HAP-1 (cell line): ENCODE measurements at regions not wholly inside any gene's neighbourhood (a gene's known extent, or its start where the extent isn't known, plus 50 kb on each side); places are given as distances from the start of the nearest gene placed in this dataset.

Experiments used
- DNase-seq, 2 experiments: peaks; one replicate each; pipeline ENCODE4 v3.0.0-alpha.2; 2016 to 2020; ENCODE audit warnings: low spot score in 2 of 2
- H3K27me3 ChIP-seq: fragments of 250-450 bp; sonication (Bioruptor Pico); 2 replicates; pipeline ENCODE4 v1.5.1; 2020; ENCODE audit warnings: low read depth, mild to moderate bottlenecking, moderate library complexity
- H3K36me3 ChIP-seq: fragments of 250-450 bp; sonication (Bioruptor Pico); replicated peaks from 2 replicates; pipeline ENCODE4 v1.5.1; 2020; ENCODE audit warnings: mild to moderate bottlenecking
- H3K4me1 ChIP-seq: fragments of 250-450 bp; sonication (Bioruptor Pico); 2 replicates; pipeline ENCODE4 v1.5.1; 2020; ENCODE audit warnings: mild to moderate bottlenecking
- H3K4me3 ChIP-seq: fragments of 250-450 bp; sonication (Bioruptor Pico); 2 replicates; pipeline ENCODE4 v1.5.1; 2020; ENCODE audit warnings: mild to moderate bottlenecking, moderate library complexity
- H3K9me3 ChIP-seq: fragments of 250-450 bp; sonication (Bioruptor Pico); 2 replicates; pipeline ENCODE4 v1.5.1; 2020; ENCODE audit warnings: mild to moderate bottlenecking, moderate library complexity
- in situ Hi-C: fragments of 300-500 bp; cut with MboI; formaldehyde crosslinking; loops from 3 replicates; pipeline ENCODE4 v1.14.3; 2020; ENCODE audit warnings: low sequenced_read_pairs, inconsistent platforms, mixed read lengths

- H3K4me3 ChIP-seq, result no peak overlapping the region
- no peaks in the 10 kb centered on the region for H3K9me3 ChIP-seq
- DNase-seq, result no peak
- in situ Hi-C loops, result no loop called here
- peaks cover 16% of the 10 kb centered on the region for H3K4me1 ChIP-seq
- H3K36me3 ChIP-seq, result no peaks in the 10 kb centered on the region
- no peaks in the 10 kb centered on the region for H3K27me3 ChIP-seq
These were observed 219.3 kb upstream of the EEA1 start for GRCh38 chr12:93148412-93148811.

- peaks cover 11% of the 10 kb centered on the region for H3K4me1 ChIP-seq
- no peaks in the 10 kb centered on the region for H3K9me3 ChIP-seq
- no peak for DNase-seq
- H3K4me3 ChIP-seq, result no peak overlapping the region
- no peaks in the 10 kb centered on the region for H3K27me3 ChIP-seq
- in situ Hi-C loops, result no loop called here
- H3K36me3 ChIP-seq, result no peaks in the 10 kb centered on the region
These were observed 220.1 kb upstream of the EEA1 start for GRCh38 chr12:93149229-93149628.

GRCh38 chr12:93151079-93151762 is 222.1 kb upstream of the EEA1 start:
- in situ Hi-C loops, result no loop called here
- DNase-seq, result no peak
- peaks cover 12% of the 10 kb centered on the region for H3K4me1 ChIP-seq
- no peak overlapping the region for H3K4me3 ChIP-seq
- H3K9me3 ChIP-seq, result no peaks in the 10 kb centered on the region
- H3K27me3 ChIP-seq, result no peaks in the 10 kb centered on the region
- no peaks in the 10 kb centered on the region for H3K36me3 ChIP-seq

GRCh38 chr12:93152617-93153016 is 223.5 kb upstream of the EEA1 start:
- Histone ChIP-seq H3K4me3 (no peak overlapping the region), H3K36me3 (no peaks in the 10 kb centered on the region), H3K9me3 (no peaks in the 10 kb centered on the region), H3K27me3 (no peaks in the 10 kb centered on the region), H3K4me1 (peaks cover 12% of the 10 kb centered on the region)
- DNase-seq, result no peak
- in situ Hi-C loops, result no loop called here

GRCh38 chr12:93153321-93153720 is 224.2 kb upstream of the EEA1 start:
- Histone ChIP-seq H3K4me3 (no peak overlapping the region), H3K36me3 (no peaks in the 10 kb centered on the region), H3K9me3 (peaks cover 1% of the 10 kb centered on the region; the same call in 1 of the 2 replicates), H3K4me1 (peaks cover 12% of the 10 kb centered on the region), H3K27me3 (no peaks in the 10 kb centered on the region)
- DNase-seq, result no peak
- in situ Hi-C loops, result no loop called here

GRCh38 chr12:93154096-93154728 is 223.5 kb upstream of the NUDT4 start:
- H3K27me3 ChIP-seq, result no peaks in the 10 kb centered on the region
- peaks cover 5% of the 10 kb centered on the region; the same call in 1 of the 2 replicates for H3K9me3 ChIP-seq
- peaks cover 12% of the 10 kb centered on the region for H3K4me1 ChIP-seq
- H3K36me3 ChIP-seq, result no peaks in the 10 kb centered on the region
- in situ Hi-C loops, result no loop called here
- DNase-seq, result no peak
- H3K4me3 ChIP-seq, result no peak overlapping the region

GRCh38 chr12:93154753-93155480 is 222.8 kb upstream of the NUDT4 start:
- peaks cover 12% of the 10 kb centered on the region for H3K4me1 ChIP-seq
- no peak overlapping the region for H3K4me3 ChIP-seq
- no peaks in the 10 kb centered on the region for H3K27me3 ChIP-seq
- no peaks in the 10 kb centered on the region for H3K36me3 ChIP-seq
- H3K9me3 ChIP-seq, result peaks cover 5% of the 10 kb centered on the region; the same call in 1 of the 2 replicates
- in situ Hi-C loops, result no loop called here
- peak in 1 of 2 experiments; percentile 36 for DNase-seq

- peaks cover 5% of the 10 kb centered on the region; the same call in 1 of the 2 replicates for H3K9me3 ChIP-seq
- no peak for DNase-seq
- peaks cover 12% of the 10 kb centered on the region for H3K4me1 ChIP-seq
- H3K4me3 ChIP-seq, result no peak overlapping the region
- H3K27me3 ChIP-seq, result no peaks in the 10 kb centered on the region
- H3K36me3 ChIP-seq, result no peaks in the 10 kb centered on the region
- in situ Hi-C loops, result no loop called here
These were observed 221.5 kb upstream of the NUDT4 start for GRCh38 chr12:93156086-93156716.

- H3K4me1 ChIP-seq, result peaks cover 12% of the 10 kb centered on the region
- no peak for DNase-seq
These were observed 220.4 kb upstream of the NUDT4 start for GRCh38 chr12:93157279-93157678.

GRCh38 chr12:93158065-93158843 is 219.5 kb upstream of the NUDT4 start:
- in situ Hi-C loops, result no loop called here
- peaks cover 6% of the 10 kb centered on the region; the same call in 1 of the 2 replicates for H3K9me3 ChIP-seq
- H3K4me3 ChIP-seq, result no peak overlapping the region
- H3K4me1 ChIP-seq, result peaks cover 12% of the 10 kb centered on the region
- no peaks in the 10 kb centered on the region for H3K36me3 ChIP-seq
- H3K27me3 ChIP-seq, result no peaks in the 10 kb centered on the region
- DNase-seq, result no peak

More at GRCh38 chr12:93157279-93157678, 220.4 kb upstream of the NUDT4 start:
- H3K36me3 ChIP-seq, result no peaks in the 10 kb centered on the region
- no peak overlapping the region for H3K4me3 ChIP-seq
- H3K9me3 ChIP-seq, result peaks cover 6% of the 10 kb centered on the region; the same call in 1 of the 2 replicates
- in situ Hi-C loops, result no loop called here
- no peaks in the 10 kb centered on the region for H3K27me3 ChIP-seq

GRCh38 chr12:93163260-93164036 is 214.3 kb upstream of the NUDT4 start:
- no peak overlapping the region for H3K4me3 ChIP-seq
- no peaks in the 10 kb centered on the region for H3K36me3 ChIP-seq
- peaks cover 4% of the 10 kb centered on the region; the same call in 1 of the 2 replicates for H3K9me3 ChIP-seq
- in situ Hi-C loops, result no loop called here
- peaks cover 10% of the 10 kb centered on the region for H3K4me1 ChIP-seq
- H3K27me3 ChIP-seq, result no peaks in the 10 kb centered on the region
- DNase-seq, result no peak

- H3K36me3 ChIP-seq, result no peaks in the 10 kb centered on the region
- H3K9me3 ChIP-seq, result 0 out of 2 replicates have a peak, but pooled peaks cover 2% of the 10 kb centered on the region
- H3K4me3 ChIP-seq, result no peak overlapping the region
- no peak for DNase-seq
- peaks cover 10% of the 10 kb centered on the region for H3K4me1 ChIP-seq
- no peaks in the 10 kb centered on the region for H3K27me3 ChIP-seq
- in situ Hi-C loops, result no loop called here
These were observed 213.4 kb upstream of the NUDT4 start for GRCh38 chr12:93164103-93164880.
